Astrocyte (in vitro differentiated cells and primary cell): ENCODE measurements at regions not wholly inside any gene's neighbourhood (a gene's known extent, or its start where the extent isn't known, plus 50 kb on each side); places are given as distances from the start of the nearest gene placed in this dataset.

ENCODE experiments used
- EZH2 ChIP-seq: IDR thresholded peaks from 2 replicates; pipeline ENCODE4 v1.6.1; 2012; ENCODE audit warnings: mild to moderate bottlenecking, low read length, inconsistent platforms; ENCODE audit not compliant: insufficient read depth
- TF ChIP-seq, protein P1 (sequence below): IDR thresholded peaks from 2 replicates; pipeline ENCODE4 v1.5.1; 2011; ENCODE audit warnings: low read depth, mild to moderate bottlenecking, inconsistent platforms, low read length, moderate library complexity; ENCODE audit not compliant: insufficient read depth

DNA sequence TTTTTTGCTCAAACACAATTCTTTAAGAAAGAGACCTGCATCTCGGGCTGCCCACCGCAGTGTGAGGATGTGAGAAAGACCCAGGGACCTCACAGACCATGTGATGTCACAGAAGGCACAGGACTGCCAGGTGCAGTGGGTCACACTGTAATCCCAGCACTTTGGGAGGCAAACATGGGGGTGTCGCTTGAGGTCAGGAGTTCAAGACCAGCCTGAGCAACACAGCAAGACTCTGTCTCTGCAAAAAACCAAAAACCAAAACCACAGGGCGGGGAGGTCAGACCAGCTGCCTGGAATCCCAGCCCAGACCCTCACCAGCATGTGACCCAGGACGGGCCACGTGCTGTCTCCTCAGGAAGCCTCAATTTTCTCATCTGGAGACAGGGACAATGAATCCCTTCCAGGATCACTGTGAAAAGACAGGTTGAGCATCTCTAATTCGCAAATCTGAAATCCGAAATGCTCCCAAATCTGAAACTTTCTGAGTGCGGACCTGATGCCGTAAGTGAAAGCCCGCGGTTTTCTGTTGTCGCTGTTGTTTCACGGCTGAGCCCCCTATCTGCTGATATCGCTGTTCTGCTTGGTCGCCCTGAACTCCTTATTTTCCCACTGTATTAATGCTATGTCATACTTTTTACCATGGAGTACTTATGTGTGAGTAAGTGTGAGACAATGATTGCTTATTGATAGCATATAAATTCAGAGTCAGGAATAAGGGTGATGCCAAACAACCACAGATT is 159.5 kb upstream of the PTPN1 start:
- TF ChIP-seq, protein P1, sequence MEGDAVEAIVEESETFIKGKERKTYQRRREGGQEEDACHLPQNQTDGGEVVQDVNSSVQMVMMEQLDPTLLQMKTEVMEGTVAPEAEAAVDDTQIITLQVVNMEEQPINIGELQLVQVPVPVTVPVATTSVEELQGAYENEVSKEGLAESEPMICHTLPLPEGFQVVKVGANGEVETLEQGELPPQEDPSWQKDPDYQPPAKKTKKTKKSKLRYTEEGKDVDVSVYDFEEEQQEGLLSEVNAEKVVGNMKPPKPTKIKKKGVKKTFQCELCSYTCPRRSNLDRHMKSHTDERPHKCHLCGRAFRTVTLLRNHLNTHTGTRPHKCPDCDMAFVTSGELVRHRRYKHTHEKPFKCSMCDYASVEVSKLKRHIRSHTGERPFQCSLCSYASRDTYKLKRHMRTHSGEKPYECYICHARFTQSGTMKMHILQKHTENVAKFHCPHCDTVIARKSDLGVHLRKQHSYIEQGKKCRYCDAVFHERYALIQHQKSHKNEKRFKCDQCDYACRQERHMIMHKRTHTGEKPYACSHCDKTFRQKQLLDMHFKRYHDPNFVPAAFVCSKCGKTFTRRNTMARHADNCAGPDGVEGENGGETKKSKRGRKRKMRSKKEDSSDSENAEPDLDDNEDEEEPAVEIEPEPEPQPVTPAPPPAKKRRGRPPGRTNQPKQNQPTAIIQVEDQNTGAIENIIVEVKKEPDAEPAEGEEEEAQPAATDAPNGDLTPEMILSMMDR: no peak
- TF ChIP-seq EZH2: no peak
